AG09319 (cell line): ENCODE measurements at regions not wholly inside any gene's neighbourhood (a gene's known extent, or its start where the extent isn't known, plus 50 kb on each side); places are given as distances from the start of the nearest gene placed in this dataset.
A peak's percentile ranks its signal among the peaks of the same experiment; 100 is the strongest.

ENCODE experiments used
- DNase-seq: peaks from one replicate; pipeline ENCODE4 v3.0.0-alpha.2; 2010; ENCODE audit warnings: low read depth; ENCODE audit errors: extremely low read depth
- TF ChIP-seq, protein P1 (sequence below): IDR thresholded peaks from 2 replicates; pipeline ENCODE4 v1.5.1; 2011; ENCODE audit warnings: low read depth, mild to moderate bottlenecking, inconsistent platforms, low read length, moderate library complexity

DNA sequence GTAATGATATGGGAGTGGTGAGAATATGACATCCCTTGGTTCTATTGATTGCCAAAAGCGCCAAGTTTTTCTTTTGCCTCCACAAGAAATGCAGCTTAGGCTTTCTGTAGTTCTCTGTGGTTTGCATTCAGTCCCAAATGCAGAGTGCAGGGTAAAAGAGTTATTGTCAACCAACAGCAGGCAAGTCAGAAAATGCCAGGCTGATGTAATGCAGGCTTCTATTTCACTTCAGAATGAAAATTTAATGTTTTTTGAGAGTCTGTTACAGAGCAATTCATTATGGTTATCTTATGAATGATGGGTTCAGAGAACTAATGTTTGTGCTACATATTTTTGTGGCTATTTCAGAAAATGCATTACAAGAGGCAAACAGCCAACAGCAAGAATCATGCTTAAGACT is 293.5 kb downstream of the CENPW start:
- TF ChIP-seq, protein P1, sequence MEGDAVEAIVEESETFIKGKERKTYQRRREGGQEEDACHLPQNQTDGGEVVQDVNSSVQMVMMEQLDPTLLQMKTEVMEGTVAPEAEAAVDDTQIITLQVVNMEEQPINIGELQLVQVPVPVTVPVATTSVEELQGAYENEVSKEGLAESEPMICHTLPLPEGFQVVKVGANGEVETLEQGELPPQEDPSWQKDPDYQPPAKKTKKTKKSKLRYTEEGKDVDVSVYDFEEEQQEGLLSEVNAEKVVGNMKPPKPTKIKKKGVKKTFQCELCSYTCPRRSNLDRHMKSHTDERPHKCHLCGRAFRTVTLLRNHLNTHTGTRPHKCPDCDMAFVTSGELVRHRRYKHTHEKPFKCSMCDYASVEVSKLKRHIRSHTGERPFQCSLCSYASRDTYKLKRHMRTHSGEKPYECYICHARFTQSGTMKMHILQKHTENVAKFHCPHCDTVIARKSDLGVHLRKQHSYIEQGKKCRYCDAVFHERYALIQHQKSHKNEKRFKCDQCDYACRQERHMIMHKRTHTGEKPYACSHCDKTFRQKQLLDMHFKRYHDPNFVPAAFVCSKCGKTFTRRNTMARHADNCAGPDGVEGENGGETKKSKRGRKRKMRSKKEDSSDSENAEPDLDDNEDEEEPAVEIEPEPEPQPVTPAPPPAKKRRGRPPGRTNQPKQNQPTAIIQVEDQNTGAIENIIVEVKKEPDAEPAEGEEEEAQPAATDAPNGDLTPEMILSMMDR: no peak
- no peak for DNase-seq

DNA sequence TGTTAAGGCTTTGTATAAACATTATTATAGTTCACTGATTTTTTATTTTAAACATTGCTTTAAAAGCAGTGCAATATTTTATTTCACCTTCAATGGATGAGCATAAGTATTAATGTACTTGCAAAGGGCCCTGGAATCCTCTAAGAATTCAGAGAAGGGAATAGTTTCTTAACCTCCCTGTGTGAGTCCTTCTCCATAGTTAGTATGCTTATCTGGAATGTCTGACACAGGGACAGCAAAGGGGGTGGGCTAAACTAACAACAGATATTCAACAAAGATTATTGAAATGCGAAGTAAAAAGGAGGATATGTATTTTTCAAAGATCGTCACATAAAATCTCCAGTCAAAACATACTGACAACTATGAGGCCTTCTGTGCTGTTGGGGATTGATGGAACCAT is 300.4 kb downstream of the CENPW start:
- no peak for DNase-seq
- TF ChIP-seq, protein P1: no peak

DNA sequence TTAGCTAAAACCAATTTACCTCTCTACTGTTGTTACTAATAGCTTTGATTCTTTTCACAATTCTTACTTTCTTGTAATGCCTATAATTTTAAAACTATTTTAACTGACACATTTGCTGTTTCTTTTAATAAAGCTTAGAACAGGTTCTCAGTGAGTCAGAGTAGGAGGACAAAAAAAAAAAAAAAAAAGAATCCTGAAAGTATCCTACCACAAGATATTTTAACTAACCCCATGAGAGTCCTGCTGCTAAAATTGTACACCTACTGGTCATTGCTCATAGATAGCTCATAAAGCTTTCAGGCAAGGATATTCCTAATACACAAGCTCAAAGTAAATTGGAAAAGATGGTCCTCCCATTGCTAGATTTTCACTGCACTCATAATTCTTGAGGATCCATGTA is 301.0 kb downstream of the CENPW start:
- TF ChIP-seq, protein P1: no peak
- DNase-seq: no peak

DNA sequence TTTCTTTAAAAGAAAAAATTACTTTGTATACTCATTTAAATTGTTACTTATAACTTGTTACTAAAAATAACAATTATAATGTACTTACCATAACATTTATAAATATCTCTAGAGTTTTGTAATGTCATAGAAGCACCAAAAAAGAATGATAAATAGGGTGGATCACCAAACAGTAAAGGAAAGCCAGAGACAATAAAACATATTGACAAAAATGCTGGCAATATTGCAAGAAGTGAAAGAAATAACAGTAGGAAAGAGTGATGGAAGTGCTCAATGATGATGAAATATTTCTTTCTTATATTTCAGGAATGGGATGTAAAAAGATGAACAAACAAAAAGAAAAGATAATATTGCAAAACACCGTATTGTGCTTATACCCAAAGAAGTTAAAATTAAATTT is 301.7 kb downstream of the CENPW start:
- TF ChIP-seq, protein P1: no peak
- DNase-seq: no peak

DNA sequence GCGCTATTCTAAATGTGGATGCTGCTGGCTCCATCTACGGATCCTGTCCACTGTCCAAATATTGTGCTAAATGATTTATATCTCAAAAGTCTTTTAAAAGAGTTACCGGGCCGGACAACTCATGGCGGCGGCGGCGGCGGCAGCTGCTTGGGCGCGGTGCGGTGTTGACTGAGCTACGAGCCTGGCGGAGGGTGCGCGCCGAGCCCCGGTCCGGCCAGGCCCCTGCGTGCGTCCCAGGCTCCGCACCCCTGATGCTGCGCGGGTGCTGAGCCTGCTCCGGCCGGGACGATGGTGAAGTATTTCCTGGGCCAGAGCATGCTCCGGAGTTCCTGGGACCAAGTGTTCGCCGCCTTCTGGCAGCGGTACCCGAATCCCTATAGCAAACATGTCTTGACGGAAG is 303.4 kb downstream of the CENPW start:
- DNase-seq: no peak
- TF ChIP-seq, protein P1: no peak

DNA sequence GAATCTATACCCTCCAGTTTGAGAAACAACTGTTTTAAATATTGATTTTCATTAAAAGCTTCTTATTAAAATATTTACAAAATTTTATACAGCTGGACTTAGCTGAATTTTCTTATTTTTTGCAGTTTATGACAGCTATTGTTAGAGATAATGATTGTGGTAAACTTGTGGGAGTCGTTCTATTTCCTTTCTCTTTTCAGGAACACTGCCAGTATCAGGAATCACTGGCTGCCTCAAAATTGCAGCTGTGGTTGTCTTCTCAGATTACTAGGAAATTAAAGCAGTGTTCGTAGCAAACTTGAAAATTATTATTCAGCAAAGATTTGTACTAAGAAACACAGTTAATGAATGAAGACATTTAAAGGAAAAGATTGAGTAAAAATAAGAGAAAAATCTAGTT is 311.0 kb downstream of the CENPW start:
- DNase-seq: no peak
- TF ChIP-seq, protein P1: no peak

DNA sequence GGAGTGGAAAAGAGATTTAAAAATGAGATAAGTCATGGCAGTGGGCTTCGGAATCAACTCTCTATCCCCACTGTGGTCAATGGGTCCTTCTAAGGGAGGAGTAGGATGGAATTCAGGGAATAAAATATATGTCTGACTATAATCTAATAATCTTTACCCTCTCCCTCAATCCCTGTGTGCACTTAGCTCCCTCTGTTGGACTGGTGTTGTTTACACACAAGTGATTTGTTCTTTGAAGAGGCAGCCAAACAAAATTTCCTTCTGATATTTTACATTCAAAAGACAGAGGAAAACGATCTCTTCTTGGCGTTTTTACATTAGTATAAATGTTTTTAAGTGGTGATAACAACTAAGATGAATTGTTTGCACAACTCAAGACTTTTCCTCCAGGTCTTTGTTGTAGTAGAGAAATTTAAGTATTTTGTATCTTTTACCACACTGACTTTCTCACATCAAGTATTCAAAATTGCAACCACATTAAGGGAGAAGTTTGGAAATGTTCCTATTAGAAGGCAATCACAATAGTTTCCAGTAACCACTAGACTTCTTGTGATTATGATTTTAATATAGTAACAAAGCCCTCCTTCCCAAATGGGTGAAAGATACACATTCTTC is 317.8 kb downstream of the CENPW start:
- no peak for DNase-seq
- TF ChIP-seq, protein P1: peak; percentile 64
